HFF-Myc (cell line): ENCODE measurements at regions not wholly inside any gene's neighbourhood (a gene's known extent, or its start where the extent isn't known, plus 50 kb on each side); places are given as distances from the start of the nearest gene placed in this dataset.
A peak's percentile ranks its signal among the peaks of the same experiment; 100 is the strongest.

ENCODE experiments used
- DNase-seq: peaks from one replicate; pipeline ENCODE4 v3.0.0-alpha.2; 2011; ENCODE audit warnings: low read depth; ENCODE audit errors: extremely low read depth
- H3K4me3 ChIP-seq: replicated peaks from 2 replicates; pipeline ENCODE4 v1.5.1; 2011; ENCODE audit warnings: low read depth, mild to moderate bottlenecking, control low read depth, low read length
- CTCF ChIP-seq: IDR thresholded peaks from 2 replicates; pipeline ENCODE4 v1.5.1; 2012; ENCODE audit warnings: mild to moderate bottlenecking, low read depth, low read length, control low read depth; ENCODE audit errors: missing control alignments

GRCh38 chr9:36760667-36761420 is 188.1 kb downstream of the MELK start:
- TF ChIP-seq CTCF, result no peak
- no peak for DNase-seq
- no peak overlapping the region for H3K4me3 ChIP-seq

GRCh38 chr9:36762958-36763357 is 190.3 kb downstream of the MELK start:
- no peak for TF ChIP-seq CTCF
- no peak for DNase-seq
- no peak overlapping the region for H3K4me3 ChIP-seq

- no peak for DNase-seq
- no peak for TF ChIP-seq CTCF
- no peak overlapping the region for H3K4me3 ChIP-seq
Measured at GRCh38 chr9:36763778-36764177, 191.1 kb downstream of the MELK start.

- no peak for TF ChIP-seq CTCF
- DNase-seq, result no peak
- H3K4me3 ChIP-seq, result no peak overlapping the region
Measured at GRCh38 chr9:36764364-36765076, 191.8 kb downstream of the MELK start.

GRCh38 chr9:36765077-36765390 is 192.3 kb downstream of the MELK start:
- no peak for TF ChIP-seq CTCF
- DNase-seq, result no peak
- H3K4me3 ChIP-seq, result no peak overlapping the region

- no peak for TF ChIP-seq CTCF
- peak; percentile 9 for DNase-seq
- H3K4me3 ChIP-seq, result peak overlapping the region; percentile 26
Measured at GRCh38 chr9:36765468-36766341, 193.0 kb downstream of the MELK start.
